Muscle of leg (tissue), 3 donors: ENCODE measurements at regions not wholly inside any gene's neighbourhood (a gene's known extent, or its start where the extent isn't known, plus 50 kb on each side); places are given as distances from the start of the nearest gene placed in this dataset.

Experiments
- DNase-seq: peaks from one replicate; pipeline ENCODE4 v3.0.0; 2013
- H3K27ac ChIP-seq: one replicate; pipeline ENCODE4 v1.5.1; 2013; ENCODE audit warnings: mild to moderate bottlenecking, low read length, control low read depth
- H3K27me3 ChIP-seq: one replicate; pipeline ENCODE4 v1.6.1; 2013; ENCODE audit warnings: low read length; ENCODE audit not compliant: control insufficient read depth, insufficient read depth
- H3K36me3 ChIP-seq: one replicate; pipeline ENCODE4 v1.6.1; 2013; ENCODE audit warnings: low read length; ENCODE audit not compliant: control insufficient read depth, insufficient read depth
- H3K4me1 ChIP-seq: one replicate; pipeline ENCODE4 v1.6.1; 2013; ENCODE audit warnings: low read length; ENCODE audit not compliant: control insufficient read depth, insufficient read depth
- H3K4me3 ChIP-seq: one replicate; pipeline ENCODE4 v1.5.1; 2013; ENCODE audit warnings: low read length, control low read depth
- H3K9me3 ChIP-seq: replicated peaks from 2 replicates; pipeline ENCODE4 v1.6.1; 2013; ENCODE audit warnings: low read depth, low read length; ENCODE audit not compliant: control insufficient read depth
- WGBS: methylation state at CpG from one replicate; pipeline ENCODE4 v1.1.5; 2013; ENCODE audit warnings: missing lambda C conversion rate; ENCODE audit not compliant: insufficient coverage; 5-methylcytosine and 5-hydroxymethylcytosine counted together

- no peak overlapping the region for H3K4me3 ChIP-seq
- H3K36me3 ChIP-seq = no peaks in the 10 kb centered on the region
- H3K4me1 ChIP-seq = no peaks in the 10 kb centered on the region
- H3K9me3 ChIP-seq = no peaks in the 10 kb centered on the region
- no peak for DNase-seq
- H3K27ac ChIP-seq = no peak overlapping the region
- WGBS = 94% methylated on average over 3 of the region's 7 CpGs
- H3K27me3 ChIP-seq = no peaks in the 10 kb centered on the region
These were observed 388.3 kb downstream of the ANXA1 start for GRCh38 chr9:73539881-73540390.

GRCh38 chr9:73541923-73542322 lies 390.3 kb downstream of the ANXA1 start:
- no peaks in the 10 kb centered on the region for H3K9me3 ChIP-seq
- no peaks in the 10 kb centered on the region for H3K36me3 ChIP-seq
- no peak overlapping the region for H3K27ac ChIP-seq
- no peaks in the 10 kb centered on the region for H3K27me3 ChIP-seq
- WGBS = no CpG with 5 or more reads among the region's 2 CpGs
- DNase-seq = no peak
- H3K4me3 ChIP-seq = no peak overlapping the region
- H3K4me1 ChIP-seq = no peaks in the 10 kb centered on the region

DNA sequence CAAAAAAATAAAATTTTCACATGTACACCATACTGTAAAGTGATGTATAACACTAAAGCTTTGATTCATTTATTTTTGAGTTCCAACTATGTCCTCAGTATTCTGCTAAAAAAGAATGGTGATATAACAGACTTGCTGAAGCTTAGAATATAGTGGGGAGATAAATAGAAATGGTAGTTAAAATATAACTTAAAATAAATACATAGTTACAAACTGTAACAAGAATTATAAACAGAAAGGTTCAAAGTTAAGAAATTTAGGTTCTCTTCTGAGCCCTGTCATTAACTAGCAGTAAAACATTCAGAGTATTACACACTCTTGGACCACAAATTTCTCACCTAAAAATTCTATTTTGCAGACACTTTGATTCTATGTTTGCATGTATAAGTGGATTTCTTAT lies 392.1 kb downstream of the ANXA1 start:
- Histone ChIP-seq H3K27ac (no peak overlapping the region), H3K36me3 (no peaks in the 10 kb centered on the region), H3K27me3 (no peaks in the 10 kb centered on the region), H3K9me3 (no peaks in the 10 kb centered on the region), H3K4me3 (no peak overlapping the region), H3K4me1 (no peaks in the 10 kb centered on the region)
- DNase-seq = no peak

DNA sequence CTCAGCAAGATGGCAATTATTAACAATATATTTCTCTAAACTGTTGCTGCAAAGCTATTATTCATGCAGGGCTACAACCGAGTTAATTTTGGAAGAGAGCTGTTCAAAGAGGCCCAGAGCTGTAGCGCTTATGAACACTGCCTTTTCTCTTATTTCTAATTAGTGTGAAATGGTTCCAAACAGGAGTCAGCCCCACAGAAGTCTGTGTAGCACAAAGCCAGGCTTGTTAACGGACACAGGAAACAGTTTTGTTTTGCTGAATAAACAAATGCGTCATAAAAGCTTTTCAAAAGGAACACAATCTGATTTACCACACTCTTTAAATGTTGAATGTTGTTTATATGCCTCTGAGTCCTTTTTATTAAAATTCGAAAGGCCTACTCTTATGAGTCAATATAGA lies 396.5 kb downstream of the ANXA1 start:
- no peak overlapping the region for H3K27ac ChIP-seq
- H3K4me3 ChIP-seq = no peak overlapping the region
- H3K9me3 ChIP-seq = no peaks in the 10 kb centered on the region
- no peak for DNase-seq
- H3K27me3 ChIP-seq = no peaks in the 10 kb centered on the region
- WGBS = 0% methylated on average over 1 of the region's 5 CpGs
- no peaks in the 10 kb centered on the region for H3K36me3 ChIP-seq
- no peaks in the 10 kb centered on the region for H3K4me1 ChIP-seq

DNA sequence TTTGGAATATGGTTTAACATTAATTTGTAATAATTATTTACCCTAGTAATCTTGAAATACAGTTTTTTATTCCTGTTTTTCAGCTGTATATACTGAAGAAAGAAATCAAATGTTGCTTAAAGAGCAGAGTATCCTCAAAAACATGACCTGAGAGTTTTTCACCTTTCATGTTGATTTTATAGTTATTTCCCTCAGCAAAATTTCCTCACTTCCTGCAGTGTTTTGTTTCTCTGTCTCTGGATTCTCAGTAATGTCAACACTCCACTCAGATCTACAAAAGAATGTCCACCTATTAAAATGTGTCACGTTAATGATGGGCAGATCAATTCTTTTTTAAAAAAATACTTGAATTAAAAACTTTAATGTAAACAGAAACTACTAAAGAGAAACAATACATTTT lies 398.3 kb downstream of the ANXA1 start:
- no CpG with 5 or more reads among the region's 1 CpG for WGBS

GRCh38 chr9:73553295-73553694 lies 401.6 kb downstream of the ANXA1 start:
- no peaks in the 10 kb centered on the region for H3K9me3 ChIP-seq
- no peaks in the 10 kb centered on the region for H3K27me3 ChIP-seq
- H3K36me3 ChIP-seq = no peaks in the 10 kb centered on the region
- H3K4me1 ChIP-seq = no peaks in the 10 kb centered on the region
- no peak for DNase-seq
- H3K27ac ChIP-seq = no peak overlapping the region
- WGBS = no CpG with 5 or more reads among the region's 3 CpGs
- H3K4me3 ChIP-seq = no peak overlapping the region

More for the DNA sequence above, 398.3 kb downstream of the ANXA1 start:
- Histone ChIP-seq H3K27me3 (no peaks in the 10 kb centered on the region), H3K4me3 (no peak overlapping the region), H3K4me1 (no peaks in the 10 kb centered on the region), H3K27ac (no peak overlapping the region), H3K36me3 (no peaks in the 10 kb centered on the region), H3K9me3 (no peaks in the 10 kb centered on the region)
- no peak for DNase-seq

- H3K27me3 ChIP-seq = no peaks in the 10 kb centered on the region
- no peak for DNase-seq
- no peaks in the 10 kb centered on the region for H3K36me3 ChIP-seq
- no peak overlapping the region for H3K4me3 ChIP-seq
- H3K27ac ChIP-seq = no peak overlapping the region
- no peaks in the 10 kb centered on the region for H3K9me3 ChIP-seq
- no peaks in the 10 kb centered on the region for H3K4me1 ChIP-seq
These were observed 406.8 kb downstream of the ANXA1 start for GRCh38 chr9:73558471-73558870.

GRCh38 chr9:73565026-73565425 lies 413.4 kb downstream of the ANXA1 start:
- H3K27me3 ChIP-seq = no peaks in the 10 kb centered on the region
- H3K4me3 ChIP-seq = no peak overlapping the region
- H3K36me3 ChIP-seq = no peaks in the 10 kb centered on the region
- H3K4me1 ChIP-seq = no peaks in the 10 kb centered on the region
- H3K9me3 ChIP-seq = no peaks in the 10 kb centered on the region
- 73% methylated on average over 2 of the region's 4 CpGs for WGBS
- H3K27ac ChIP-seq = no peak overlapping the region
- no peak for DNase-seq

DNA sequence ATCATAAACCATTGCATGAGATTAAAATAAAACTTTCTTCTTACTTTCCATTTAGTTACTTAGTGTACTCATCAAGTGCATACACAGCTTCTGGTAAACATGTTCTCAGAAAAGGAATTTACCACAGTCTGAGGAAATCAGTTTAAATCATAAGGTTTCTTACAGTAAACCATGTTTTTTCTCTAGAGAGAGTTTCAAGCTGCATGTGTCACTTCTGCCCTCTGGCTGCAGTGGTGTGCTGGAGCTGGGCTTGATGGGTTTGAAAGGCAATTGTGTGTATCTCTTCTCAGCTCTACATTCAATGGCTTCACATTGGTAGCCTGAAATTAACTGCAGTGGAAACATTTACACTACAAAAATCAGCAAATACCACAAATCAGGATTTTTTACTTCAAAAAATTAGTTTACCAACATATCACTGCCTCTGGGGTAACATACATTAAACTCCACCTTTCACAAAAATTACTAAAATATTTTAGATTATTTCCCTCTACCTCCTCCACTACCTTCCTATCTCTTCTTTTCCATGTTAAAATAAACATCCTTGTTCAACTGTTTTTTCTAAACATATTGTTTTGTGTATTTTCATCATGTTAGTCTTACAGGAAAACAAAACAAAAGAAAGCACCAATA lies 414.3 kb downstream of the ANXA1 start:
- DNase-seq = peak; percentile 0
- no peaks in the 10 kb centered on the region for H3K9me3 ChIP-seq
- H3K4me3 ChIP-seq = no peak overlapping the region
- no peaks in the 10 kb centered on the region for H3K36me3 ChIP-seq
- H3K4me1 ChIP-seq = no peaks in the 10 kb centered on the region
- H3K27me3 ChIP-seq = no peaks in the 10 kb centered on the region
- H3K27ac ChIP-seq = no peak overlapping the region

GRCh38 chr9:73566627-73567026 lies 415.0 kb downstream of the ANXA1 start:
- no CpG with 5 or more reads among the region's 1 CpG for WGBS
- H3K9me3 ChIP-seq = no peaks in the 10 kb centered on the region
- DNase-seq = no peak
- no peaks in the 10 kb centered on the region for H3K4me1 ChIP-seq
- no peak overlapping the region for H3K4me3 ChIP-seq
- H3K27ac ChIP-seq = no peak overlapping the region
- no peaks in the 10 kb centered on the region for H3K36me3 ChIP-seq
- H3K27me3 ChIP-seq = no peaks in the 10 kb centered on the region

DNA sequence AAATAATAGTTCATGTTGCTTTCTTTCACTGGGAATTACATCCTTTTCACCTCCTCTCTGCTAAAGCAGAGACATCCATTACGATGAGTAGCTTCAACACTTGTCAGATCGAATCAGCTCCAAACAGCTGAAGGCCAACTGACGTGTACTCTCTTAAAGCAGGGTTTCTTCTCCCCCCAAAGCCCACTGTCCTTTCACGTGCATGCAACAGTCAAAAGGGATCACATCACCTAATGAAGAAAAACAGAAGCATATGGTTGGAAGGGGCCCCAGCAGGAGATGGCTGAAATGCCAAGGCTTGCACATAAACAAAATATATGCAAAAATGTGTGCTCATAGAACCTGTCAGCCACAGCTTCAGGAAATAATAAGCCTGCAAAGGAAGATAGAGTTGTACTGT lies 421.6 kb downstream of the ANXA1 start:
- H3K27me3 ChIP-seq = no peaks in the 10 kb centered on the region
- no peak overlapping the region for H3K27ac ChIP-seq
- no peak for DNase-seq
- no peaks in the 10 kb centered on the region for H3K36me3 ChIP-seq
- 69% methylated on average over 3 of the region's 4 CpGs for WGBS
- H3K4me3 ChIP-seq = no peak overlapping the region
- no peaks in the 10 kb centered on the region for H3K4me1 ChIP-seq
- H3K9me3 ChIP-seq = no peaks in the 10 kb centered on the region
